NOMO-1 treated with DMSO at 0.1 percent for 48 hours (cell line): ENCODE measurements at regions not wholly inside any gene's neighbourhood (a gene's known extent, or its start where the extent isn't known, plus 50 kb on each side); places are given as distances from the start of the nearest gene placed in this dataset.
"Not testable (repeated sequence)": the region's sequence is repeated elsewhere in the genome, so short reads cannot be mapped to it uniquely, and the experiment has no call there.

Experiments used
- DNase-seq: peaks from one replicate; lab custom pipeline; 2025; ENCODE audit not compliant: unreplicated experiment; lab: John Stamatoyannopoulos, UW

DNA sequence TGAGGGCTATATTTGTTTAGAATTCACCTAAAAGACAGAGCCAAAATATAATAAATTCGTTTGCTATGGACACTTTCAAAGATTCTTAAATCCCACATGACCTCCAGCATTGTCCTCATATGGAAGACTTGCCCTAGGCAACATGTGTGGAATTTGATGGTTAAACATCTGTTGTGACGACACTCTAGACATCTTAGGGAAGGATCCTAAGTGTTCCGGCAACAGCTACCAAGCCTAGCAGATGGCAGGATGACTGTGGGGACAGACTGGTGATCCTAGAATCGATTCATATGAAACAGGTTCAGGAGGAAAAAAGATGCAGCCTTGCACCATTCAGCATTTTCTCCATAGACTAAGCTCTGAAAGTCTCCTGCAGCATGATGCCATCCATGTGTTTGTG lies 77.6 kb upstream of the BACH2 start:
- no peak for DNase-seq

DNA sequence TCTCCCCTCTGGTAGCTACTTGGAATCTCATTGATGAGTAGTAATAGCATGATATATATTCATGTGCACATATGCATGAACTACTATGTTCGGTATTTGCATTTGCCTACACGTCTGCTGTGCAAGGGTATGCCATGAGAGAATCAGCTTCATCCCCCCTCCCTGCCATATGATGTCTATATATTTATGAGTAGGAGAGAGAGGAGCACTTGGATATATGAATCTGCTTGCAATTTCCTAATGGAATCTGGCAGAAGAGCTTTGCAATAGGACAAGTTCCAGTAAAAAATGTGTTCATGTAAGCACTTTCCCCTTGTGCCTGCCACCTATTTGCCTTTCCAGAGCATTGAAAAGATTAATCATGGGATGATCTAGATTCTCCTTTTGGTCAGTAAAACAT lies 76.2 kb upstream of the BACH2 start:
- no peak for DNase-seq

DNA sequence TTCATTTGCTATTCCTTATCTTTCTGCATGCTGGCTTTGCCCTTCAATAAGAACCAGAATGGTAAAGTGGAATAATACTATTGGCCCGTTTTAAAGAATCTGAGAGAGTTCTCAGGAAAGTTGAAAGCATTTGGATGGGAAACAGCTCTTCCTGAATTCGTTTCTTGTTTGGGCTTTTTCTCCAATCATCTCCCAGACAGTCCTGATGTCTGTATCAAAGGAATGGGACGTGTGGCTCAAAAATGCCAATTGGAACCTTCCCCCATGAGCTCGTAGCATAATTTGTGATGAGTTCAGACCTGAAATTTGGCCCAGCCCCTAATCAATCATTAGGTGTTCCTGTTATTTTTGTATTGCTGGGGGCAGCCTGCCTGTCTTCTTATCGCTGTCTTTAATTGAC lies 75.8 kb upstream of the BACH2 start:
- no peak for DNase-seq

DNA sequence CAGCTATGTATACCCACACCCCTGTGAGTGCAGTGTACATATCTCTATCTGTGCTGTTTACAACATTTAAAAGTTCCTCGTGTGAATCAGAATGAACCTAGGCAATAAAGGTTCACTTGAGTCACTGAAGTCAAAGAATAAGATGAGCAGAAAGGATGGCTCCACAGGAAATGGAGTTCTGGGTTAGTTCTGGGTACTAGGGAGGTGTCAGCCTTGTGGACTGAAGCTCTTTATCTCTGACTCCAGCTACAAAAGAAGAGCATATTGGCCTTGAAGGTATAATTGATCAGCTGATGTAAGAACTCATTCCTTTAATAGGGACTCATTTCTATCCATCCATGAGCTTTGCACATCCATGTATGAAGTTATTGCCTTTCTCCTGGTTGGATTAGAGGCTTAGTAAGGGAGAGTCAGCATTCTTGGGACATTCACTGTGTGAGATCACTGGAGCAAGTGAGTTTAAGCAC lies 73.9 kb upstream of the BACH2 start:
- DNase-seq = no peak

DNA sequence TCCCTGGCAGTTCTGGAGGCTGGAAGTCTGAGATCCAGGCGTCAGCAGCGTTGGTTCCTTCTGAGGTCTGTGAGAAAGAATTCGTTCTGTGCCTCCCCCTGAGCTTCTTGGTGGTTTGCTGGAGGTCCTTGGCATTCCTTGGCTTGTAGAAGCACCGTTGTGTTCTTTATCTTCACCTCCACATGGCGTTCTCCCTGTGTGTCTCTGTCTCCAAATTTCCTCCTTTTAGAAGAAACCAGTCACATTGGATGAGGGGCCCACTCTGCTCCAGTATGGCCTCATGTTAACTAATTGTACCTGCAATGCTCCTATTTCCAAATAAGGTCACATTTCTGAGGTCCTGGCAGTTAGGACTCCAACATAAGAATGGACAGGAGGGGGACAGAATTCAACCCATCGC lies 73.0 kb upstream of the BACH2 start:
- no peak for DNase-seq

DNA sequence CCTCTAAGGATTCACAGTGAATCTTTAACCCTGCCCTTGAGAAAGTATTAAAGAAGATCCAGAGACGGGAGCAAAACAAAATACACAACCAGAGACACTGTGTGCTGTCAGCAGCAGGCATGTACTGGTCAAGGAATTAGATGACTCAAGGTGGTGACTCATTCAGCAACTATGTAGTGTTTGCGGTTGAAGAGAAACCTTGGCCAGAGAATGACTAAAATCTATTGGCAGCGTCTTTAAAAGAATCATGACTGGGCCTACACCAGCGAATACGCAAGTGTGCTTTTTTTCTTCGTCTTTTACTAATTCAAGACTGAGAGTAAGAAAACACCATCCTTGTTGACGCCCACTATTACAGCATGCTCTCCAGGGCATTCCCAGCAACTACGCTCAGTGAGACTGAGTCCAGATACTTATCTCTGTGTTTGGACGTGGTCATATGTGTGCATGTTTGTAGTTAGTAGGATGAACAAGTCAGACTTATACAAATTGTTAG lies 72.4 kb upstream of the BACH2 start:
- DNase-seq = peak; percentile 95

DNA sequence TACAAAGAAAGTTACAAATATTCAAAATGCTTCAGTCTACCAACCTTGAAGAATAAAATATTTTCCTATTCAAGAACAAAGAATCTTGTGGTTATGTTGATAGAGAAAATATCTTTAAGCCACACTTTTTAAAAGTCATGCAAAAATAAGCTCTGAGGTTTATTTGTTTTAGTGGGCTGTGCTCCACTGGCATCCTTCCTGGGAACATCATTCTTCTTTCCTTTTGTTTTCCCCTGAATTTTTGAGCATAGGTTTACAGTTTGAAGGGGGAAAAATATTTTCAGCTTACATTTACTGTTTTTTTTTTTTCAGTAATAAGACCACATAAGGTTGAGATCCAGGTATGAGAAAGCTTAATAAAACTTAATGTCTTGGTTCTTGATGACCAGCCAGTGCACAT lies 72.0 kb upstream of the BACH2 start:
- DNase-seq = no peak

DNA sequence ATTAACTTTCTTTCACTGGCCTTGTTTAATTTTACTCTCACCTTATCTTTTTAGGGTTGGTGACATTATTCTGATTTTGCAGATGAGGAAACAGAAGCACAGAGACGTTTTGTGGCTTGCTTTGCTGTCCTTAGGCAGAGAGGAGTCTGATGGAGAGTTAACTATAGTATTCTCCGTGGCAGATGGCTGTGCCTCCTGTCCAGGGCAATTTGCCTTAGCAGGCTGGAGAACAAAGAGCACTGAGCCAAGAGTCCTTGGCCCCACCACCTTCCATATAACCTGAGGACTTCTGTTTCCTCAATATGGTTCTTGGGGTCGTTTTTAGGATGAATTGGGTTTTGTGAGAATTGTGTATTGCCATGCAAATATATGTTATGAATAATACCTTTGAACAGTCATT lies 71.4 kb upstream of the BACH2 start:
- DNase-seq = no peak

DNA sequence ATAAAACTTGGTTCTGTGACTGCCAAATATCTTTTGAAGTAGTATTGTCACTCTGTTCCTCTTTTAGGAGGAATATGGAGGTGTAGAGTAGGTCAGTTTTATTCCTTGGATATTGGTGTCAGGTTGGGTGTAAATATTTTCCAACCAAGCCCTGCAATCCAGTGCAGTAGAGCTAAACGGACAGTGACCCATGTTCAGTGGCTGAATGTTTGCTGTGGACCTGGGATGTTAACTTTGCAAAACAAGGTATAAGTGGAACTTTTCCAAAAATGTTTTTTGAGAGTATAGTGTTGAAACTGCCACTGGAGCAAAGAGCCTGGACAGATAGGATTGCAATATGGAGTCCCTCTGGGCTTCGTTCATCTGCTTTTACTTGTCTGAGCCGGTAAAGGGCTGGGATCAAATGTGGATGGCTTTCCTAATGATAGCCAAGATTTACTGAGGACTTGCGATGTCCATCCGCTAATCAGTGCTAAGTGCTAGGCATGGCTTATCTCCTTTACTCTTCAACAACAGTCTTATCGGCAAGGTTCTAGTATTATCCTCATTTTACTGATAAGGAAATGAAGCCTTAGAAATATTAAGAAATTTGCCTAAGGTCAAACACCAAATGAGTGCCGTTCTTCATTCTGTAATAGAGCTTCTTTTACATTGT lies 69.0 kb upstream of the BACH2 start:
- DNase-seq = no peak

DNA sequence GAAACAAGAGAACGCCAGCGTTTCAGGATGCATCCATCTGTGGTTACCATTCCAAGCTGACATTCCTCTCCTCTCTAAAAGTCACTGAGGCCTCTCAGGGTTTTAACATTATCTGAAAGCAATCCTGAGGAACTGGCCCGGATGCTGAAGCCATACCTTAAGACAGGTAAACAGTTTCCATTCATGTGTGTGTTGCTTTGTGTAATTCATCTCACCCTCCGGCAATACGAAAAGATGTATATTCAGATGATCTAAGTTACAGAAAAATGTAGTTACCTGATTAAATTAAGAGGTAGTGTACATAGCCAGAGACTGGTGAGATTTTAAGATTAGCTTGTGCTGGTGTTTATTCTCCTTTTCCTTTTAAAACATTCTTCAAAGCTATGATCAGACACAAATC lies 68.4 kb upstream of the BACH2 start:
- no peak for DNase-seq

DNA sequence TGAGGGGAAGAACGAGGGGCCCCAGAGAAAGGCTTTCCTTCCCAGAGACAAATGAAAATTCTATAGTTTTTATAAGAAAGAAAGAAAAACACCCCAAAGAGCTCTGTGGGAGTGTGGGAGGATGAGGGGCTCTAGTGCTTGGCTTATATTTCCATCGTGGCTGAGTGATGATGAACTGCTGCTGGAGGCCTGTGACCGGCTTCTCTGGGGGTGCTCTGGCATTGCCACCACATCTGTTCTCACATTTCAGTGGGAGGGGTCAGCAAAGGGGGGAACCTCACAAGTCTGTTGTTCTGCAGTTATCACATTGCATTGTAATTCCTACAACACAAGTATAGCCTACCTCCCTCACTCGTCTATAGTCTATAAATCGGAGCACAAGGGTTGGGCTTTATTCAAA lies 67.6 kb upstream of the BACH2 start:
- DNase-seq = no peak

DNA sequence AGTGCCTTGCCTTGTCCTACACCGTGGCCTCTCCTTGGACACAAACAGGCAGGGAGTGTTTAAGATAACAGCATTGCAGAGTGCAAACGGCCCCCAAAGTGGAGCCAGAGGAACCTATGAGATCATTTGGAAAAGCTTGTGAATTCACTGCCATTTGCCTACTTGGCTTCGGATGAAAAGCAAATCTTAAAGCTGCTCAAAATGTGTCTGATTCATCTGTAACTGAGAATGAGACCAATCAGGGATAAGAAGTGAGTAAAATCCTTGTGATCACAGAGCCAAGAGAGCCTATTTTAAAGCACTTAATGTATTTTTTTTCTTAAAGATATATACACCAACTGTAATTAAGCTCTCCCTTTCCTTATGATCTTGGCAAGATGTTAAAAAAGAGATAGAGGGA lies 65.7 kb upstream of the BACH2 start:
- DNase-seq = no peak

DNA sequence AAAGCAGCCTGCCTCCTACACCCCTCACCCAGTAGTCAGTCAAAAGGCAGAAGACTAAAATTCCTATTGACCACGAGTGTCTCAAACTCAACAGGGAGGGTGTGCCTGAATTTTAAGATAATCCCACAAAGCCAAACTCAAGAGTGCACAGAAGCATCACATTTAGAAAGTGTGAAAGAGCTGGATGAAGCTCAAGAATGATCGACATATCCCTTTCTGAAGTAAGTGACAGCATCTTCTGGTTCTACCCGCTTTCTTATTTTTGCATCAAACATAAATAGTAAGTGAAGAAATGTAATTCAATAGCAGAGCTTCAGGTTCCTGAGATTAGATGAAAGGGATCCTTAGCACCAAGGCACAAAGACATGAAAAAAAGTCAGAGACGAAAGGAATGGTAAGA lies 64.5 kb upstream of the BACH2 start:
- DNase-seq = no peak

DNA sequence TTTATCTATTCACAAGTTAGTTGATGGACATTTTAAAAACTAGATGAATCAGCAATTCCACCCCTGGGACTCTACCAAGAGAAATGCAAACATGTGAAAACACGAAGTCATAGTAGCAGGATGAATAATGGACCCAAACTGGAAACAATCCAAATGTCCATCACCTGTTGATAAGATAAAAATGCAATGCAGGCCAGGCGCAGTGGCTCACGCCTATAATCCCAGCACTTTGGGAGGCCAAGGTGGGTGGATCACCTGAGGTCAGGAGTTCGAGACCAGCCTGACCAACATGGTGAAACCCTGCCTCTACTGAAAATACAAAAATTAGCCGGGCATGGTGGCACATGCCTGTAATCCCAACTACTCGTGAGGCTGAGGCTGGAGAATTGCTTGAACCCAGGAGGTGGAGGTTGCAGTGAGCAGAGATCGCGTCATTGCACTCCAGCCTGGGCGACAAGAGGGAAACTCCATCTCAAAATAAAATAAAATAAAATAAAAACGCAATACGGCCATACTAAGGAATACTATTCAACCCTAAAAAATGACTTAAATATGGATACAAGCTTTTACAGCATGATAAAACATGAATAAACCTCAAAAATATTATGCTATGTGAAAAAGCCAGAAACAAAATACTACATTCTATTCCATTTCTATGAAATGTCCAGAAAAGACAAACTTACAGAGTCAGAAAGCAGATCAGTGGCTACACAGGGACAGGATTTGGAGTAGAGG lies 61.6 kb upstream of the BACH2 start:
- DNase-seq = not testable (repeated sequence)

DNA sequence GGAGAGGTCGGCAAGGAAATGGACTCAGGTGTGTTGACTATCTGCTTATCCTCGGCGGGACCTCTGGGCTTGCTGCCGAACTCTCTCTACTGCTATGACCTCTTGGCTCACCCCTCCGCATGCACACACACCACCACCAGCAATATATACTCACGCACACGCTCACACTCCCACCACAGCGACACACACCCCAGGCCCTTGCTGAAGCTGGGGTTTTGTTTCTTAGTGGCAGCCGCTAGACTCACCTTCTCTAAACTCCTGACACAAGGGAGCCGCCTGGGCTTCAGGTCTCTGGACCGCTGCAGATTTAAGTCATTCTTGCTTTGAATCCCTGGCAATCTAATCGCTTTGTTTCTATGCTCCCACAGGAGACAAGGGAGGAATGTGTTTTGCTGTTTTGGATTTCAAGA lies 59.4 kb upstream of the BACH2 start:
- DNase-seq = no peak

DNA sequence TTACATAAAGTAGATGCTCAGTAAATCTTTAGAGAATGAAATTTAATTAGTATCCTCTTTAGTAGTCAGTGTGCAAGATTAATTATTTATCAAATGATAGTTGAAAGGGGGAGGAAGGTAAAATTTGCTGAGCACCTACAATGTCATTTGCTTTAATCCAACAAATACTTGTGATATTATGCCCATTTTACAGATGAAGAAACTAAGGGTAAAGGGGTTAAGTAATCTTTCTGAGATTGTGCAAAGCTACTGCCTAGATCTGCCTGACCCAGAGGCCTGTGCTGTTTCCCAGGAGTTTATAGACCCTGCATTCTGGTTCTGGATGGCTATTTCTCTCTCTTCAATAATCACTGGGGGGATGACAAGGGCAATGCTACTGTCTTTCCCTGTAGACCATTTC lies 58.3 kb upstream of the BACH2 start:
- DNase-seq = no peak

DNA sequence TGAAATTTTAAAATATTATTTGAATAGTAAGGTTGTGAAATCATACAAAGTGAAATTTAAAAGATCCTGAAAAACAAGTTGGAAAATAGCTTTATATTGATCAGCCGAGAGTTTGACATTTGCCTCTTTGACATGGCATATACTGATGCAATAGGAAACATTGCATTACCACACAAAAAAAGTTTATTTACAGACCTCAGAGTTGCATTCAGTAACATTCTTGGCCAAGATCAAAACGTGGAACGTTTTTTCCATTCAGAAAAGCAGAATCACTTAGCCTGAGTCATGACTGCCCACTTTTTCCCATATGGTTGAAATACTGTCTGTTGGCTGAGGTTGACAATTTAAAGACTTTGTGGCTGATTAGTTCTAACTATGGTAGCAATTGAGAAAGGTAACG lies 55.1 kb upstream of the BACH2 start:
- peak; percentile 77 for DNase-seq

DNA sequence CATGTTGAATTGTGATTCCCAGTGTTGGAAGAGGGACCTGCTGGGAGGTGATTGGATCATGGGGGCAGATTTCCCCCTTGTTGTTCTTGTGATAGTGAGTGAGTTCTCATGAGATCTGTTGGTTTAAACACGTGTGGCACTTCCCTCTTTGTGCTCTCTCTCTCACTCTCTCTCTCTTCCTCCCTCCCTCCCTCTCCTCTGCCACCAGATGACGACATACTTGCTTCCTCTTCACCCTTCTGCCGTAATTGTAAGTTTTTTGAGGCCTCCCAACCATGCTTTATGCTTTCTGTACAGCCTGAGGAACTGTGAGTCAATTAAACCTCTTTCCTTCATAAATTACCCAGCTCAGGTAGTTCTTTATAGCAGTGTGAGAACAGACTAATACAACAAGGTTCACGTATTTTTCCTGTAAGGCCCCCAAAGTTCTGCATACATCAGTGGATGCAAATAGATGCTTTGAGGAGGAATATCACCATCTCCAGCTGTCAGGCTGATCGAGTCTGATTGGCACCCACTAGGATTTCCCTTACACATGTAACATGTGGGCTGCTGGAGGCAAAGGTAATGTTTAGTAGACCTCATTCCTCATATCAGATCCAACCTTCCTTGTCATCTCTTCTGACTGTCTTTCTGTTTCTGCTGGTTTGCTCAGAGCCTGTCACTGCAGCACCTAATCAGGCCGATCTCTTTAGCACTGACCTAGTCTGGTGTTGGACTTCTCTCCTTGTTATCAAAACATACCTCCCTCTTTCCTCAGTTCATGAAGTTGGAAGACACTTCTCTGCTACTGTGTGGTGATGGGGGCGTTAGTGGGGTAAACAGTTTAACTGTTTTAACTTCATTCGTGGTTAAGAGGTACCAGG lies 54.3 kb upstream of the BACH2 start:
- peak; percentile 97 for DNase-seq

DNA sequence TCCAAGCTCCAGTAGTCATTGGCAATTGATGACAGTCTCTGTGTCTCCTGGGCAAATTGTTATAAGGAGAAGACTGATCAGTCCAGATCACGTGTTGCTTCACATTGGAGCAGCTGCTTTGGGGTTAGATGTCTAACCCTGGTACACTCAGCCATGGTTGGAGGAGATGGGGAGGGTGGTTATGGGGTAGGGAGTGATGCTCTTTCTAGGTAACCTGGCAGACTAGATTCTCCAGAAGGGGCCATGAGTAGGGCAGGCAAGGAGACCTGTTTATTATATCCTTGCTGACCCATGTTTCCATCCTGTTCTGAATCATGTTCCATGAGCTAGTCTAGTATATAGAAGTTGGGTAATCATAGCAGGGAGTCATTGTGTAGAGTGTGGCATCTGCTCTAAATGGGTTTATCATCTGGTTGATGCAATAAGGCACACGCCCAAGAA lies 50.8 kb upstream of the BACH2 start:
- no peak for DNase-seq

DNA sequence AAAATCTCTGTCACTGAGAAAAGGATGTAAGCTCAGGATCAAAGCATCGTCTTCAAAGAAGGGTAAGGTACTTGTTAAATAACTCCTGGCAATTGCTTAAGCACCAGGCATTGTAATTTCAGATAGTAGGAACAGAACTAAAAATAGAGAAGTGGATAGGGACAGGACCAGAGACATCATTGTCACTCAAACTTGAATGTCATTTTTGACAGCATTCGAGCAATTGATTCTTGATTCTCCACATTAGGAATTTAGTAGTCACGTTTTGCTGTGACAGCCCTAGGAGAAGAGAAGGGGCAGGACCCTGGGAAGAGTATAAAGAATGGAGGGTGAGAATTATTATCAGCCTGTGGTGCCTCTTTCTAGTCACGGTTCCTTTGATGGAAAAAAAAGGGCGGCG lies 50.1 kb upstream of the BACH2 start:
- DNase-seq = no peak
